ENCODE measurements at regions not wholly inside any gene's neighbourhood (a gene's known extent, or its start where the extent isn't known, plus 50 kb on each side); places are given as distances from the start of the nearest gene placed in this dataset.
A peak's percentile ranks its signal among the peaks of the same experiment; 100 is the strongest.

- no peak for DNase-seq (ENCODE audit: low read depth)
Measured at GRCh38 chr10:78924319-78925003, 144.3 kb upstream of the ZMIZ1 start.

- DNase-seq (ENCODE audit: low read depth) = no peak
Measured at GRCh38 chr10:78925275-78925674, 143.5 kb upstream of the ZMIZ1 start.

GRCh38 chr10:78925800-78926319 lies 142.9 kb upstream of the ZMIZ1 start:
- DNase-seq (ENCODE audit: low read depth) = peak; percentile 79

GRCh38 chr10:78927257-78927995 lies 141.3 kb upstream of the ZMIZ1 start:
- DNase-seq (ENCODE audit: low read depth) = no peak

- DNase-seq (ENCODE audit: low read depth) = no peak
Measured at GRCh38 chr10:78928330-78928729, 140.4 kb upstream of the ZMIZ1 start.

GRCh38 chr10:78929541-78929940 lies 139.2 kb upstream of the ZMIZ1 start:
- DNase-seq (ENCODE audit: low read depth) = no peak

- peak; percentile 94 for DNase-seq (ENCODE audit: low read depth)
Measured at GRCh38 chr10:78931321-78932053, 137.3 kb upstream of the ZMIZ1 start.

- no peak for DNase-seq (ENCODE audit: low read depth)
Measured at GRCh38 chr10:78932054-78932386, 136.7 kb upstream of the ZMIZ1 start.

GRCh38 chr10:78932861-78933260 lies 135.9 kb upstream of the ZMIZ1 start:
- DNase-seq (ENCODE audit: low read depth) = no peak

- no peak for DNase-seq (ENCODE audit: low read depth)
Measured at GRCh38 chr10:78933828-78934531, 134.8 kb upstream of the ZMIZ1 start.

GRCh38 chr10:78934532-78934898 lies 134.3 kb upstream of the ZMIZ1 start:
- no peak for DNase-seq (ENCODE audit: low read depth)

- DNase-seq (ENCODE audit: low read depth) = no peak
Measured at GRCh38 chr10:78934994-78935602, 133.7 kb upstream of the ZMIZ1 start.

GRCh38 chr10:78935697-78936407 lies 132.9 kb upstream of the ZMIZ1 start:
- no peak for DNase-seq (ENCODE audit: low read depth)

GRCh38 chr10:78936412-78937342 lies 132.1 kb upstream of the ZMIZ1 start:
- DNase-seq (ENCODE audit: low read depth) = no peak

GRCh38 chr10:78937393-78937792 lies 131.4 kb upstream of the ZMIZ1 start:
- DNase-seq (ENCODE audit: low read depth) = no peak

- DNase-seq (ENCODE audit: low read depth) = no peak
Measured at GRCh38 chr10:78937800-78938694, 130.7 kb upstream of the ZMIZ1 start.

- no peak for DNase-seq (ENCODE audit: low read depth)
Measured at GRCh38 chr10:78938695-78939672, 129.8 kb upstream of the ZMIZ1 start.

GRCh38 chr10:78942091-78942501 lies 126.7 kb upstream of the ZMIZ1 start:
- no peak for DNase-seq (ENCODE audit: low read depth)

All from fibroblast of gingiva (primary cell).